IMR-90 (cell line): ENCODE measurements at regions not wholly inside any gene's neighbourhood (a gene's known extent, or its start where the extent isn't known, plus 50 kb on each side); places are given as distances from the start of the nearest gene placed in this dataset.
A peak's percentile ranks its signal among the peaks of the same experiment; 100 is the strongest.

ENCODE experiments used
- ATAC-seq: fragments of 200-7000 bp; cut with Tn5 transposase; 2 replicates; pipeline ENCODE4 v1.9.1; 2020; ENCODE audit warnings: low read depth, mild to moderate bottlenecking, moderate library complexity
- BruUV-seq: library from RNA; stranded (reverse); fragments of 400-500 nt; replicated peaks from 2 replicates; lab custom pipeline; 2021; lab: Mats Ljungman, UMichigan
- CTCF ChIA-PET: fragments of 300-600 bp; formaldehyde crosslinking; extraction: SDS; loops from one replicate; lab custom pipeline; 2021; ENCODE audit warnings: antibody characterized with exemption; lab: Yijun Ruan, JAX
- POLR2A ChIA-PET: fragments of 300-600 bp; sonication (Branson Sonifier 250); formaldehyde crosslinking; loops from one replicate; lab custom pipeline; 2022; ENCODE audit warnings: antibody characterized with exemption; ENCODE audit not compliant: unreplicated experiment; lab: Charles Lee
- DNase-seq: peaks from one replicate; pipeline ENCODE4 v3.0.0; 2013
- H2AFZ ChIP-seq: replicated peaks from 2 replicates; pipeline ENCODE3; 2013; ENCODE audit warnings: low read length, mild to moderate bottlenecking; ENCODE audit not compliant: poor library complexity
- H2AK5ac ChIP-seq: 2 replicates; pipeline ENCODE4 v1.6.1; 2013; ENCODE audit warnings: low read depth, low read length, inconsistent platforms
- H2AK9ac ChIP-seq: replicated peaks from 2 replicates; pipeline ENCODE3; 2013; ENCODE audit warnings: mild to moderate bottlenecking, low read depth, low read length, moderate library complexity; ENCODE audit not compliant: poor library complexity
- H2BK120ac ChIP-seq: 2 replicates; pipeline ENCODE4 v1.6.1; 2013; ENCODE audit warnings: low read depth, low read length, inconsistent platforms
- H2BK15ac ChIP-seq: 3 replicates; pipeline ENCODE4 v1.6.1; 2013; ENCODE audit warnings: low read depth, low read length, inconsistent platforms
- H2BK20ac ChIP-seq: 2 replicates; pipeline ENCODE4 v1.6.1; 2013; ENCODE audit warnings: low read depth, mild to moderate bottlenecking, inconsistent platforms, low read length, moderate library complexity
- H2BK5ac ChIP-seq: 2 replicates; pipeline ENCODE4 v1.6.1; 2013; ENCODE audit warnings: mild to moderate bottlenecking, low read depth, low read length, inconsistent platforms; ENCODE audit not compliant: poor library complexity, severe bottlenecking
- H3K14ac ChIP-seq: replicated peaks from 2 replicates; pipeline ENCODE4 v1.6.1; 2013; ENCODE audit warnings: low read depth, low read length, inconsistent platforms
- H3K18ac ChIP-seq: 2 replicates; pipeline ENCODE4 v1.6.1; 2013; ENCODE audit warnings: low read depth, low read length, control low read depth
- H3K23ac ChIP-seq: 2 replicates; pipeline ENCODE4 v1.6.1; 2013; ENCODE audit warnings: low read depth, low read length, inconsistent platforms
- H3K27ac ChIP-seq: 2 replicates; pipeline ENCODE4 v1.5.1; 2013; ENCODE audit warnings: mild to moderate bottlenecking, control low read depth, low read length; ENCODE audit not compliant: insufficient read depth
- H3K27me3 ChIP-seq: 2 replicates; pipeline ENCODE4 v1.6.1; 2013; ENCODE audit warnings: low read length; ENCODE audit not compliant: control insufficient read depth, insufficient read depth
- H3K36me3 ChIP-seq: 2 replicates; pipeline ENCODE4 v1.6.1; 2013; ENCODE audit warnings: low read length, mixed read lengths; ENCODE audit not compliant: control insufficient read depth, insufficient read depth
- H3K4ac ChIP-seq: 2 replicates; pipeline ENCODE4 v1.6.1; 2013; ENCODE audit warnings: low read depth, low read length, inconsistent platforms
- H3K4me1 ChIP-seq: 2 replicates; pipeline ENCODE4 v1.6.1; 2013; ENCODE audit warnings: low read length, mixed read lengths; ENCODE audit not compliant: control insufficient read depth, insufficient read depth
- H3K4me2 ChIP-seq: 2 replicates; pipeline ENCODE4 v1.6.1; 2013; ENCODE audit warnings: low read depth, mild to moderate bottlenecking, control low read depth, low read length, moderate library complexity
- H3K4me3 ChIP-seq: 2 replicates; pipeline ENCODE4 v1.5.1; 2013; ENCODE audit warnings: low read depth, mild to moderate bottlenecking, control low read depth, low read length, moderate library complexity; ENCODE audit not compliant: insufficient read depth
- H3K56ac ChIP-seq: 2 replicates; pipeline ENCODE4 v1.6.1; 2013; ENCODE audit warnings: low read length, inconsistent platforms; ENCODE audit not compliant: insufficient read depth; ENCODE audit errors: extremely low read depth
- H3K79me1 ChIP-seq, 2 experiments: 2 replicates each; pipeline ENCODE4 v1.6.1; 2013; ENCODE audit warnings: low read length in 2 of 2, inconsistent platforms in 1 of 2, low read depth in 1 of 2
- H3K9ac ChIP-seq: 2 replicates; pipeline ENCODE4 v1.6.1; 2013; ENCODE audit warnings: low read depth, low read length, control low read depth
- H3K9me1 ChIP-seq: 2 replicates; pipeline ENCODE4 v1.6.1; 2013; ENCODE audit warnings: low read length, inconsistent platforms; ENCODE audit not compliant: insufficient read depth
- H3K9me3 ChIP-seq: 2 replicates; pipeline ENCODE4 v1.6.1; 2013; ENCODE audit warnings: low read length; ENCODE audit not compliant: control insufficient read depth, insufficient read depth
- H4K20me1 ChIP-seq: 2 replicates; pipeline ENCODE4 v1.6.1; 2013; ENCODE audit warnings: low read length, inconsistent platforms; ENCODE audit not compliant: insufficient read depth
- H4K5ac ChIP-seq: 2 replicates; pipeline ENCODE4 v1.6.1; 2013; ENCODE audit warnings: mild to moderate bottlenecking, low read depth, low read length, control low read depth
- H4K8ac ChIP-seq, 2 experiments: 2 replicates each; pipeline ENCODE4 v1.6.1; 2013; ENCODE audit warnings: low read depth in 2 of 2, low read length in 2 of 2, control low read depth in 1 of 2, inconsistent platforms in 1 of 2
- H4K91ac ChIP-seq: 2 replicates; pipeline ENCODE4 v1.6.1; 2013; ENCODE audit warnings: low read depth, low read length, inconsistent platforms; ENCODE audit not compliant: insufficient read depth
- BHLHE40 ChIP-seq: fragments of 150-350 bp; IDR thresholded peaks from 2 replicates; pipeline ENCODE4 v1.6.1; 2016; ENCODE audit warnings: mild to moderate bottlenecking, low read depth, low read length
- CEBPB ChIP-seq: IDR thresholded peaks from 2 replicates; pipeline ENCODE4 v1.6.1; 2012; ENCODE audit warnings: low read depth, low read length, improper control_type of control experiment
- CHD1 ChIP-seq: IDR thresholded peaks from 2 replicates; pipeline ENCODE4 v1.6.1; 2012; ENCODE audit warnings: low read depth, low read length, improper control_type of control experiment
- FOS ChIP-seq: fragments of 150-350 bp; IDR thresholded peaks from 2 replicates; pipeline ENCODE4 v1.6.1; 2016; ENCODE audit warnings: low read depth, low read length
- MAFK ChIP-seq: IDR thresholded peaks from 2 replicates; pipeline ENCODE4 v1.6.1; 2012; ENCODE audit warnings: low read depth, low read length, improper control_type of control experiment
- MAZ ChIP-seq: IDR thresholded peaks from 2 replicates; pipeline ENCODE4 v1.6.1; 2012; ENCODE audit warnings: low read depth, mild to moderate bottlenecking, low read length, improper control_type of control experiment, moderate library complexity, borderline replicate concordance
- MXI1 ChIP-seq: IDR thresholded peaks from 2 replicates; pipeline ENCODE4 v1.6.1; 2012; ENCODE audit warnings: low read depth, mild to moderate bottlenecking, low read length, moderate library complexity, borderline replicate concordance
- NFE2L2 ChIP-seq: fragments of 150-350 bp; IDR thresholded peaks from 2 replicates; pipeline ENCODE4 v1.6.1; 2016; ENCODE audit warnings: low read depth, mild to moderate bottlenecking, low read length
- POLR2A ChIP-seq: IDR thresholded peaks from 2 replicates; pipeline ENCODE4 v1.6.1; 2012; ENCODE audit warnings: mild to moderate bottlenecking, low read depth, low read length
- RAD21 ChIP-seq: IDR thresholded peaks from 2 replicates; pipeline ENCODE4 v1.6.1; 2012; ENCODE audit warnings: low read length, improper control_type of control experiment
- RCOR1 ChIP-seq: IDR thresholded peaks from 2 replicates; pipeline ENCODE4 v1.6.1; 2012; ENCODE audit warnings: mild to moderate bottlenecking, low read length, improper control_type of control experiment; ENCODE audit not compliant: insufficient replicate concordance
- RFX5 ChIP-seq: IDR thresholded peaks from 2 replicates; pipeline ENCODE4 v1.8.0; 2012; ENCODE audit warnings: low read depth, mild to moderate bottlenecking, low read length, moderate library complexity
- SMC3 ChIP-seq: fragments of 150-350 bp; IDR thresholded peaks from 2 replicates; pipeline ENCODE4 v1.6.1; 2016; ENCODE audit warnings: low read depth, mild to moderate bottlenecking, antibody characterized with exemption, low read length, moderate library complexity
- WGBS, 2 experiments: methylation state at CpG; one replicate each; pipeline versions ENCODE4 v1.1.5 to v1.1.7; 2013; ENCODE audit warnings: missing lambda C conversion rate in 2 of 2; ENCODE audit not compliant: insufficient read length in 1 of 2; ENCODE audit errors: extremely low coverage in 2 of 2; 5-methylcytosine and 5-hydroxymethylcytosine counted together
- dilution Hi-C: fragments of 300-500 bp; cut with HindIII; formaldehyde crosslinking; loops from one replicate; pipeline ENCODE4 v1.14.3; 2018; ENCODE audit warnings: low sequenced_read_pairs; ENCODE audit not compliant: unreplicated experiment
- in situ Hi-C: fragments of 300-500 bp; cut with MboI; formaldehyde crosslinking; loops from 3 replicates; pipeline ENCODE4 v1.14.3; 2019; ENCODE audit warnings: low sequenced_read_pairs, inconsistent platforms, mixed read lengths
- intact Hi-C: fragments of 100-400 bp; cut with micrococcal nuclease; formaldehyde crosslinking; loops from 2 replicates; pipeline ENCODE4 v1.10.0; 2022
- TF ChIP-seq, protein P1 (sequence below): fragments of 150-350 bp; IDR thresholded peaks from 2 replicates; pipeline ENCODE4 v1.6.1; 2017; ENCODE audit warnings: mild to moderate bottlenecking, antibody characterized with exemption, low read length, low read depth
- TF ChIP-seq, protein P2 (sequence below): conservative IDR thresholded peaks from 2 replicates; pipeline ENCODE4 v1.5.1; 2012; ENCODE audit warnings: mild to moderate bottlenecking, low read depth, low read length, improper control_type of control experiment
- TF ChIP-seq, protein P3 (sequence below): fragments of 150-350 bp; IDR thresholded peaks from 2 replicates; pipeline ENCODE4 v1.6.1; 2016; ENCODE audit warnings: low read depth, mild to moderate bottlenecking, low read length, moderate library complexity, borderline replicate concordance

DNA sequence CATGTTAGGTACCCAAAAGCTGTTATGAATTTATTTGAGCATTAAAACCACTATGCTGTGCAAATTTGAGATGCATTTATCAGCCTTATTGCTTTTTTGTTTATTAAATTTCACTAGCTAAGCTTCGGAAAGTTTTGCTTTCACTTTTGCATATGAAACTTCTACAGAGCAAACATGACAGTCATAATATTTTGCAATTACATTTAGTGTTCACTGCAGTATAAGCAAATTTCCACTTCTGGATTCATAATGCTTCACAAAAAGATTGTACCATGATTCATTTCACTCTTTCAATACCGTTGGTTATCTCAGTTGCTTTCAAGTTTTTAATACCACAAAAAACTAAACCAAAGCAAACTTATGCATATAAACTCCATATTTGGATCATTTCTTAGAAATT, 228.7 kb upstream of the SLC8A1 start:
- H4K91ac ChIP-seq: no peak overlapping the region
- H4K20me1 ChIP-seq: no peaks in the 10 kb centered on the region
- no peak overlapping the region for H3K9ac ChIP-seq
- H2BK20ac ChIP-seq: no peak overlapping the region
- ATAC-seq: 0 out of 2 replicates have a peak, but pooled peaks have one; percentile 24
- BruUV-seq: no TSS peak
- H3K4me2 ChIP-seq: peak overlapping the region; percentile 94; the same call in 1 of the 2 replicates
- peak; percentile 19 for DNase-seq
- no peak overlapping the region for H2BK120ac ChIP-seq
- no peak overlapping the region for H3K18ac ChIP-seq
- H4K8ac ChIP-seq: no peak overlapping the region; a peak in 1 of 4 replicates
- ChIA-PET CTCF (no interaction called here), POLR2A (no interaction called here)
- H2AFZ ChIP-seq: no peak overlapping the region
- no CpG with 5 or more reads among the region's 2 CpGs for WGBS, 2 experiments
- no peaks in the 10 kb centered on the region for H3K79me1 ChIP-seq
- H3K14ac ChIP-seq: no peak overlapping the region
- H3K9me1 ChIP-seq: no peaks in the 10 kb centered on the region
- H4K5ac ChIP-seq: no peak overlapping the region
- peaks cover 3% of the 10 kb centered on the region; the same call in 1 of the 2 replicates for H3K4me1 ChIP-seq
- intact Hi-C loops (no loop called here), in situ Hi-C loops (no loop called here), dilution Hi-C loops (no loop called here)
- H2BK15ac ChIP-seq: no peak overlapping the region
- H3K4ac ChIP-seq: no peak overlapping the region
- no peak overlapping the region for H3K23ac ChIP-seq
- H3K27me3 ChIP-seq: no peaks in the 10 kb centered on the region
- H2BK5ac ChIP-seq: no peak overlapping the region
- no peak overlapping the region for H3K56ac ChIP-seq
- H3K36me3 ChIP-seq: no peaks in the 10 kb centered on the region
- H2AK5ac ChIP-seq: no peak overlapping the region
- H3K9me3 ChIP-seq: no peaks in the 10 kb centered on the region; the same call in 1 of the 2 replicates
- peak overlapping the region; percentile 7; the same call in 1 of the 2 replicates for H3K4me3 ChIP-seq
- no peak overlapping the region for H2AK9ac ChIP-seq
- no peak for TF ChIP-seq SMC3
- TF ChIP-seq RFX5: no peak
- TF ChIP-seq CEBPB: no peak
- no peak for TF ChIP-seq POLR2A
- no peak for TF ChIP-seq MAFK
- TF ChIP-seq RCOR1: no peak
- TF ChIP-seq CHD1: no peak
- TF ChIP-seq NFE2L2: no peak
- TF ChIP-seq, protein P1, sequence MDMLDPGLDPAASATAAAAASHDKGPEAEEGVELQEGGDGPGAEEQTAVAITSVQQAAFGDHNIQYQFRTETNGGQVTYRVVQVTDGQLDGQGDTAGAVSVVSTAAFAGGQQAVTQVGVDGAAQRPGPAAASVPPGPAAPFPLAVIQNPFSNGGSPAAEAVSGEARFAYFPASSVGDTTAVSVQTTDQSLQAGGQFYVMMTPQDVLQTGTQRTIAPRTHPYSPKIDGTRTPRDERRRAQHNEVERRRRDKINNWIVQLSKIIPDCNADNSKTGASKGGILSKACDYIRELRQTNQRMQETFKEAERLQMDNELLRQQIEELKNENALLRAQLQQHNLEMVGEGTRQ: no peak
- TF ChIP-seq, protein P2, sequence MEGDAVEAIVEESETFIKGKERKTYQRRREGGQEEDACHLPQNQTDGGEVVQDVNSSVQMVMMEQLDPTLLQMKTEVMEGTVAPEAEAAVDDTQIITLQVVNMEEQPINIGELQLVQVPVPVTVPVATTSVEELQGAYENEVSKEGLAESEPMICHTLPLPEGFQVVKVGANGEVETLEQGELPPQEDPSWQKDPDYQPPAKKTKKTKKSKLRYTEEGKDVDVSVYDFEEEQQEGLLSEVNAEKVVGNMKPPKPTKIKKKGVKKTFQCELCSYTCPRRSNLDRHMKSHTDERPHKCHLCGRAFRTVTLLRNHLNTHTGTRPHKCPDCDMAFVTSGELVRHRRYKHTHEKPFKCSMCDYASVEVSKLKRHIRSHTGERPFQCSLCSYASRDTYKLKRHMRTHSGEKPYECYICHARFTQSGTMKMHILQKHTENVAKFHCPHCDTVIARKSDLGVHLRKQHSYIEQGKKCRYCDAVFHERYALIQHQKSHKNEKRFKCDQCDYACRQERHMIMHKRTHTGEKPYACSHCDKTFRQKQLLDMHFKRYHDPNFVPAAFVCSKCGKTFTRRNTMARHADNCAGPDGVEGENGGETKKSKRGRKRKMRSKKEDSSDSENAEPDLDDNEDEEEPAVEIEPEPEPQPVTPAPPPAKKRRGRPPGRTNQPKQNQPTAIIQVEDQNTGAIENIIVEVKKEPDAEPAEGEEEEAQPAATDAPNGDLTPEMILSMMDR: no peak
- no peak for TF ChIP-seq FOS
- TF ChIP-seq, protein P3, sequence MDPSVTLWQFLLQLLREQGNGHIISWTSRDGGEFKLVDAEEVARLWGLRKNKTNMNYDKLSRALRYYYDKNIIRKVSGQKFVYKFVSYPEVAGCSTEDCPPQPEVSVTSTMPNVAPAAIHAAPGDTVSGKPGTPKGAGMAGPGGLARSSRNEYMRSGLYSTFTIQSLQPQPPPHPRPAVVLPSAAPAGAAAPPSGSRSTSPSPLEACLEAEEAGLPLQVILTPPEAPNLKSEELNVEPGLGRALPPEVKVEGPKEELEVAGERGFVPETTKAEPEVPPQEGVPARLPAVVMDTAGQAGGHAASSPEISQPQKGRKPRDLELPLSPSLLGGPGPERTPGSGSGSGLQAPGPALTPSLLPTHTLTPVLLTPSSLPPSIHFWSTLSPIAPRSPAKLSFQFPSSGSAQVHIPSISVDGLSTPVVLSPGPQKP: no peak
- TF ChIP-seq RAD21: no peak
- TF ChIP-seq MXI1: no peak
- no peak for TF ChIP-seq BHLHE40
- TF ChIP-seq MAZ: no peak
- H3K27ac ChIP-seq: no peak overlapping the region
